Ishikawa (cell line): ENCODE measurements at regions not wholly inside any gene's neighbourhood (a gene's known extent, or its start where the extent isn't known, plus 50 kb on each side); places are given as distances from the start of the nearest gene placed in this dataset.

Source experiments
- MAX ChIP-seq: IDR thresholded peaks from 2 replicates; pipeline ENCODE4 v1.6.1; 2012
- NFIC ChIP-seq: IDR thresholded peaks from 2 replicates; pipeline ENCODE4 v1.6.1; 2012

- TF ChIP-seq MAX (no peak), NFIC (no peak)
Observed at GRCh38 chr2:236393581-236393980, 129.4 kb upstream of the ASB18 start.
